Breast epithelium (tissue), 3 donors: ENCODE measurements at regions not wholly inside any gene's neighbourhood (a gene's known extent, or its start where the extent isn't known, plus 50 kb on each side); places are given as distances from the start of the nearest gene placed in this dataset.

Source experiments
- POLR2A ChIP-seq: fragments of 450-650 bp; IDR thresholded peaks from one replicate; pipeline ENCODE4 v1.6.1; 2016; ENCODE audit warnings: antibody characterized with exemption, mild to moderate bottlenecking, moderate library complexity
- POLR2AphosphoS5 ChIP-seq, 3 donors: sonication (generic); formaldehyde crosslinking; IDR thresholded peaks; one replicate each; pipeline ENCODE4 v1.6.1; 2017; ENCODE audit warnings: antibody characterized with exemption in 3 of 3
- TF ChIP-seq, protein P1 (sequence below), 3 donors: fragments of 450-650 bp; IDR thresholded peaks; one replicate each; pipeline ENCODE4 v1.5.1; 2016 to 2017; ENCODE audit warnings: antibody characterized with exemption in 3 of 3, mild to moderate bottlenecking in 3 of 3, moderate library complexity in 3 of 3

- TF ChIP-seq, protein P1, sequence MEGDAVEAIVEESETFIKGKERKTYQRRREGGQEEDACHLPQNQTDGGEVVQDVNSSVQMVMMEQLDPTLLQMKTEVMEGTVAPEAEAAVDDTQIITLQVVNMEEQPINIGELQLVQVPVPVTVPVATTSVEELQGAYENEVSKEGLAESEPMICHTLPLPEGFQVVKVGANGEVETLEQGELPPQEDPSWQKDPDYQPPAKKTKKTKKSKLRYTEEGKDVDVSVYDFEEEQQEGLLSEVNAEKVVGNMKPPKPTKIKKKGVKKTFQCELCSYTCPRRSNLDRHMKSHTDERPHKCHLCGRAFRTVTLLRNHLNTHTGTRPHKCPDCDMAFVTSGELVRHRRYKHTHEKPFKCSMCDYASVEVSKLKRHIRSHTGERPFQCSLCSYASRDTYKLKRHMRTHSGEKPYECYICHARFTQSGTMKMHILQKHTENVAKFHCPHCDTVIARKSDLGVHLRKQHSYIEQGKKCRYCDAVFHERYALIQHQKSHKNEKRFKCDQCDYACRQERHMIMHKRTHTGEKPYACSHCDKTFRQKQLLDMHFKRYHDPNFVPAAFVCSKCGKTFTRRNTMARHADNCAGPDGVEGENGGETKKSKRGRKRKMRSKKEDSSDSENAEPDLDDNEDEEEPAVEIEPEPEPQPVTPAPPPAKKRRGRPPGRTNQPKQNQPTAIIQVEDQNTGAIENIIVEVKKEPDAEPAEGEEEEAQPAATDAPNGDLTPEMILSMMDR (IDR thresholded peaks at IDR 0.05): no peak
- TF ChIP-seq POLR2A (no peak), POLR2AphosphoS5 (IDR thresholded peaks at IDR 0.05) (no peak)
Observed at GRCh38 chr3:74763830-74764229, 149.4 kb upstream of the CNTN3 start.
